CD4-positive, alpha-beta T cell treated with Interferon alpha-2 for 1 hour (primary cell): ENCODE measurements at regions not wholly inside any gene's neighbourhood (a gene's known extent, or its start where the extent isn't known, plus 50 kb on each side); places are given as distances from the start of the nearest gene placed in this dataset.

Experiments
- DNase-seq, 2 donors: peaks; one replicate each; pipeline ENCODE4 v3.0.0-alpha.2; 2020 to 2022

DNA sequence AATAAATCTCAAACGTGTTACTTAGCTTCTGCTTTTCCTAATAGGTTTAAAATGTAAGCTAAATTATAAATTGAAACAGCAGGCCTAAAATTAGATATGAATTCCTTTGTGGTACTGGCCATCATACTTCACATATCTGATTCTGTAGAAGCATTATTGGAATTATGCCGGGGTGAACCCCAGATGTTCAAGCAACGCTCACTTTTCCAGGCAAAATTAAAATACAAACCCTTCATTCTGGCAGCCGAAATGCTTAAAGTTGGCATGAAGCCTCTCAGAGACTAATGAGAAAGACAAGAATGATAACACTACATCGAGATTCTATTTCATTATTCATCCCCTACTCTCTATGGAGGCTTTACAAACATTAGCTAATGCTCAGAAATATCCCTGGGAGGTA lies 1352.7 kb upstream of the ADGRL2 start:
- DNase-seq: no peak

DNA sequence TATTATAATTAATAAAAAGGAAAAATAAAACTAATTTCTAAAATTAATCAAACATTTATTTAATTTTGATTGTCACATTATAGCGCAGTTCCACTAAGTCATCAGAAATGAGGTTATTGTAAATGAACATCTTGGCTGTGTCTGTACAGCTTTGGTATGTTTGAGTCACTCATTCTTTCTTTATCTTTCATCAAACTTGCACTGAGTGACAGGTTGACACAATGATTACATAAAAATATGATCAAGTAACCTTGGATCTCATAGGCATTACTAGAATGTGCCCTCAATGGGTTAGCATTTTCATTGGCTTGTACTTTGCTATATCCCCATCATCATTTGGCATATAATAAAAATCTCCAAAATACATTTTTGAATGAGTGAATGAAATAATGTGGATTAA lies 1353.2 kb upstream of the ADGRL2 start:
- DNase-seq: no peak

DNA sequence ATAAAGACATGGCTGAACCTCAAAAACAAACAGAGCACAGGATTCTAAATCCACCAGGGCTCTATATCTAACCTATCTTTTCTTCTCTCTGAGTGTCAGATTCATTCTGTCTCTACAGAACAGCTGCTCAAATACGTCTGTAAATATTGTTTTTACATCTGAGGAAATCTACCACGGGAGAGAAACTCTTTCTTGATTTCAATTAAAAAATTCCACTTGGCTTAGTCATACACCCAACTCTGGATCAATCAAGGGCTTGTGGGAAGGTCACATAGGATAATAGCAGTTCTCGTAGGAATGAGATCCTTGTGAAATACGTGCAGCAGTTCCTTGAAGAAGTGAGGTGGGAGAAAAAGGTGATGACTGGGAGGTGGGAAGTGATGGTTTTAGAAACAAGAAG lies 1355.7 kb upstream of the ADGRL2 start:
- no peak for DNase-seq

DNA sequence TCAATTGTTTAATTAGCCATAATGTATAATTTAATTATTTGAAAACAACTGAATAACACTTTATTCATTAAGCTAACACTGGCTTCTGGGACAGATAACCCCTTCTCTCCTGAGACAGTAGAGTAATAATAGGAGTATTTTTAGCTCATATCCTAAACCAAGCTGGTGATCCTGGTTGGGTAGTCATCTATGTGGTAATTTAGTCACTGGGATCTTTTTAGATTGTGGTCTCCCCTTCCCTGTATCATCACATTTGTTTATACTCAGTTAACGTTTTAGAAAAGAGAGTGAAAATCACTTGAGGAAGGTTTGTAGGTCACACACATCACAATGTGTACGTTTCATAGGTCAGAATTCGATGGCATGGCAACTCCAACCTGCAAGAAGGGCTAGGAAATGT lies 1356.6 kb upstream of the ADGRL2 start:
- DNase-seq: no peak

DNA sequence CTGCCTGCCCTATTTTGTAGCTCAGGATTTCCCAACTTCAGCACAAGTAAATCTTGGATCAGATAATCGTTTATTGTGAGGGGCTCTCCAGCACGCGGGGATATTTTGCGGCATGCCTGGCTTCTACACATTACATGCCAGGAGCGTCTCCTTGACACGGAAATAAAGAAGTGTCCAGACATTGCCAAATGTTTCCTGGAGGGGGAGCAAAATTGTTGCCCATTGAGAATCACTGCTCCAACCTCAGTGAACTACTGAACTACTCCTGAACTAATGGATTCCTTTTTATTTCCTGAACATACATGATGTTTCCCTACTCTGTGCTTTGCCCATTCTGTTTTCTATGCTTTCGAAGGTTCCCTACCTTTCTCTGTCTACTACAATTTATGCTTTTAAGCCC lies 1359.1 kb upstream of the ADGRL2 start:
- DNase-seq: no peak

DNA sequence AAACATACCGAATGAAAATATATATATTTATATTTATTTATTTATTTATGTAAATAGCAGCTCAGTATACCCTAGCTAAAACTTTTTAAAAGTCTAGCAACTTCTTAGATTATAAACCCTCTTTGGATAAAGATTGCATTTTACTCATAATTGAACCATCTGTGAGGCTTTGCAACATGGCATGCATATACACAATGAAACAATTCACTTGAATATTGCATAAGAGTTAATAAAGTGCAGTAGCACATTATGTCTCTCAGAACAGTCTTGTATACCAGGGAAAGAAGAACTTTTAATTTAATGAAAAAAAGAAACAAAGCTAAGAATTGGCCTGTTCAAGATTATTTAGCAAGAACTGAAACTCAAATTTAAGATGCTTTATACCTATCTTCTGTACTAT lies 1363.9 kb upstream of the ADGRL2 start:
- no peak for DNase-seq

DNA sequence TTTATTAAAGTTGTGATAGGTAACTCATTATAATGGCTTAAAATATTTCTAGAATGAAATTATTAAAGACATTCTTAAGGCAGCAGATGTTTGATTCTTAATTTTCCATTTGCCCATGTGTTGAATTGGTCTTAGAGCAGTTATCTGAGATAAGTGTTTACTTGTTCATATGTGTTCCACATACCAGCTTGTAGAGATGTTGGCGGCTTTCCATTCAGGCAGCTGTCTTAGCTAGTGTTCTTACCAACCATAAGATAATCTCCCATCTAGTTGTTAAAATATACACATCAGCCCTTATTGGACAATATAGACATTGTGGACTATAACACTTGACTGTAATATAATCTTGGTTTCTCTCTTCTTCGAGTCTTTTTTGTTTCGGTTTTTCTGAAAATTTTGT lies 1372.9 kb upstream of the ADGRL2 start:
- DNase-seq: no peak

DNA sequence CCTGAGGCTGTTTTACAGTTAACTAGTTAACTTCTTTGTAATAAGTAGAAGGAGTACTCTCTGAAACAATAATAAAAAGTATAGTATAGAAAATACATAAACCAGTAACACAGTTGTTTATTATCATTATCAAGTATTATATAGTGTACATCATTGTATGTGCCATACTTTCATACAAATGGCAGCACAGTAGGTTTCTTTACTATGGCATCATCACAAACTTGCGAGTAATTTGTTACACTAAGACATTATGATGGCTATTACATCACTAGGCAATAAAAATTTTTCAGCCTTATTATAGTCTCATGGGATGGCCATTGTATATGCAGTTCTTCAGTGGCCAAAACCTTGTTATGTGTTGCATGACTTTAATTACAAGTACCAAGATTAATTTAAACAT lies 1376.5 kb upstream of the ADGRL2 start:
- no peak for DNase-seq

DNA sequence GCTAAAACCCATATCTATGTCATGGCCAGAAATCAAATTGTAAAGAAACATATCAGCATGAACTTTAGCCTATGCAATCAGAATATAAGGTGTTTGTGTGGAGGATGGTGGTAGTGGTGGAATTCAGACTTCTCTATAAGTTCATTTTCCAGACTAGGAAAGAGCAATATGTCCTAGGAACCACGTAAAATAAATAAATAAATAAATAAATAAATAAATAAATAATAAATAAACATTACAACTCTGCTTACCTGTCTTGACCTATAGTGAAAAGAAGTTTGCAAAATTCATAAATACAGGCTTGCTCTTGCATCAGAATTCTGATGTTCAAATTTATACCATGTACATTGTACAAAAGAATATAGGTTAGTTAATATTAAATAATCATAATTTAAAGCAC lies 1382.6 kb upstream of the ADGRL2 start:
- DNase-seq: no peak

DNA sequence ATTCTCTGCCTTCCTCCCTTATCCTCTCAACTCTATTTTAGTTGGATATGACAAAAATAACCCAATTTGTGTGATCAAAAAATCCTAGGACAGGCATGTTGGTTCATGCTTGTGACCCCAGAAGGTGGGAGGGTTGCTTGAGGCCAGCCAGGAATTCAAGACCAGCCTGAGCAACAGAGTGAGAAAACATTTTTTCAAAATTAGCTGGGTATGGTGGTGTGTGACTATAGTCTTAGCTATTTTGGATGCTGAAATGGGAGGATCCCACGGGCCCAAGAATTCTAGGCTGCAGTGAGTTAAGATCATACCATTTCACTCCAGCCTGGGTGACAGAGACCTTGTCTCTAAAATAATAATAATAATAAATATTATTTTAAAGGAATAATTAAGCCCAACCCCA lies 1383.1 kb upstream of the ADGRL2 start:
- no peak for DNase-seq

DNA sequence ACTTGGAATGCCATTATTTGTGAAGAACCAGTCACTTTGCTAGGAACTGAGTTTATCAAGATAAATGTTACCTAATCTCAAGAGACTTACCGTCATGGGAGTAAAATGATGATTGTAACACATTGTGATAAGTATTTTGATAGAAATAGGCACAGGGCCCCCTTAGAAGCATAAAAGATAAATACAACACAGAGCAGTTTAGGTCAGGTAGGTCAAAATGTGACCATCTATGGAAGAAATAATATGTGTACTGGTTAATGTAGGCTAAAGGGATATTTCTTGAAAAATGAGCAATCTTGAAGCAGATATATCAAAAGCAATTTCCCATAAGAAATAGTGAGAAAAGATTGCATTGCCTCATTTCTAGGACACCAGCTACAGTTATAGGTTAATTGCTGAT lies 1386.8 kb upstream of the ADGRL2 start:
- no peak for DNase-seq

DNA sequence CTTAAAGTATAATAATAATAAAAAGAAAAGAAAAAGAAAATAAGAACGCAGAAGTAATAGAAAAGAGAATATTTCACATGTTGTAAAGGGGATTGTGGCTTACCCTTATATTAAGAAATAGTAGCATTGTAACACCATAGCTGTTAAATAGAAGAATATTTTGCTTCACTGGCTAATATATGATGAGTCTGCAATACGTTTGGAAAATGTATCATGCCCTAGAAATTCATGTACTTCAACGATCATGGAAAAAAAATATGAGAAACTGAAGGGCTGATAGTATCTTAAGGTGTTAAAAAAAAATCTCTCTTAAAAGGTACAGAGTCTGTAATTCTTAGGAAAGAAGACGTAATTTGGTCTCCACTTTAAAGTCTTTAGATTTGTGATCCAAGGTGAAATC lies 1390.5 kb upstream of the ADGRL2 start:
- no peak for DNase-seq

DNA sequence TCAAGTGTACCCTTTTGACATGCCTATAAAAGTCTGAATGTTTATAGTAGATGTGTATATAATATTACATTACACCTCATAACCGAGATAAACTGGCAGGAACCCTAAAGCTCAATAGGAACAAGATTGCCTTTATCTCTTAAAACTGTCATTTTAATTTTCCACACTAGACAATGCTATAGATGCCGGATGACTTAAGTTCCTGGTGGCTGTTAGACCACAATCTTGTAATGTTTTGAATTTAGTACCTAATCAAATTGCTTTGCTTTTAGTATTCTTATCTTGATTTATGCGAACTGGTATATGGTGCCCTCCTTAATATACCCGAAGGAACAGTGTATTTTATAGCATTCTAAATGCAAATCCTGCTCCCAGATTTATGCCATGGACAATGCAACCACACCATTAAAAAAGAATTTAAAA lies 1397.0 kb upstream of the ADGRL4 start:
- no peak for DNase-seq

DNA sequence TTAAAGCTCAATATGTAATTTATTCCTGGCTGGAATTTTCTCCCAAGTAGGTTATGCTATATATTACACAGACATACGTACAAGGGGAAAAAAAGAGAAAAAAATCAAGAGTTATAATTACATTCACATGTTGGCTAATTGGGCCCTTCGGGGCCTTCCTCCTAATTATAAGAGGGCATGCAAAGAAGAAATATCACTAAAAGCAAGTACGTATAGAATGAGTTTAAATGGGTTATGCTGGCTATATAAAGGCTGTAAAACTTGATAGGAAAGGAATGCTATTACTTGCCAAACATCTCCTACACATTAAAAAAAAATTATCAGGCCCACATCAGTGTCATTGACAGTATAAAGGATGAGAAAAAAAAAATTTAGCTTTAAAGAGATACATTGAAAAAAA lies 1396.1 kb upstream of the ADGRL4 start:
- no peak for DNase-seq

DNA sequence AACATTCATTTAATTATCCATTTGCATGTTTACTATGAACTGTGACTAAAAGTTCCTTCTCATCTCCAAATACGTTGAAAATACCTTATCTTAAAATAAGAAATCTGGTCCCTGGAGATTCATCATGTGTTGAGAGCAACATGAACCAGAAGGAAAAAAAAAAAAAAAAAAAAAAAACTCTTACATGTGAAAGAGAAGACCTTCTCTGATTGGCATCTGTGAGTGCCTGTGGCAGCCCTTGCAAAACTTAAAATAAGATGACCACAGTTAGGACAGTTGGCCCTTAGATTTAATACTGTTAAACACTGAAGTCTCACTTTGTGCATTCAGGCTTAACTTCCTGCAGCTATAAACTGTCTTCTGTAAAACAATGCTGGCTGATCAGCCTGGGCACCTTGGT lies 1395.2 kb upstream of the ADGRL4 start:
- DNase-seq: no peak

DNA sequence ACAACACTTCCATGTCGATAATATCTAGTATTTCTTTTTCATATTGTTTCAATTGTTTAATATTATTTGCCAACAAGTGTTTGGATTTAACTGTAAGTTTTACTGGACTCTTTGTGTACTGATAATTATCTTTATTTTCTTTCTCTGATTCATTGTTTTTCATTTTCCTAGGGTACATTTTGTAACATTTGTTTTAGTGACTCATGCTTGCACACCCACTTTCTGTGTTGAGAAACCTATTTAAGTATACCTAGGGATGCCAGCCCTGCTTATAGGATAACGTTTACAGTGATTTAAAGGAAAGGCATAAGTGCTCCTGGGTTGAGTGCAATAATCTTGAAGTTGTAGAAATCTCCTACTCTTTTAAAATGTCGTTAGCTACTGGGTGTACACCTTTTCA lies 1386.0 kb upstream of the ADGRL4 start:
- DNase-seq: no peak

DNA sequence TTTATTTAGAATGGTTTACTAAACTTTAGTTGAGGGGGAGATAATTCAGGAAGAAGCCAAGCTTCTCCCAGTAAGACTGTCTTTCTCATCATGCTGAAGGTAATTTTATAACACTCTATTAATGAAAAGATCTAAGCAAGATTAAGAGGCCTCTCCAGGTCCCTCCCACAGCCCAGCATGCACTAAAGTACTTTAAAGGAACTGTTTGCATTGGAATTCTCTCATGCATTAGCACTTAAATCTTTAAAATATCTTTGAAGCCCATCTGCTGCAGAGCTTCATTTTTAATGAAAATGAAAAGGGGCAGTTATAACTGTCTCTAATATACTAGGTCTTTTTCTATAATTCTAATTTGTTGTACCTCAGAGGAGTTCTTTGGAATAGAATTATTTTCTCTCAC lies 1379.1 kb upstream of the ADGRL4 start:
- DNase-seq: no peak

DNA sequence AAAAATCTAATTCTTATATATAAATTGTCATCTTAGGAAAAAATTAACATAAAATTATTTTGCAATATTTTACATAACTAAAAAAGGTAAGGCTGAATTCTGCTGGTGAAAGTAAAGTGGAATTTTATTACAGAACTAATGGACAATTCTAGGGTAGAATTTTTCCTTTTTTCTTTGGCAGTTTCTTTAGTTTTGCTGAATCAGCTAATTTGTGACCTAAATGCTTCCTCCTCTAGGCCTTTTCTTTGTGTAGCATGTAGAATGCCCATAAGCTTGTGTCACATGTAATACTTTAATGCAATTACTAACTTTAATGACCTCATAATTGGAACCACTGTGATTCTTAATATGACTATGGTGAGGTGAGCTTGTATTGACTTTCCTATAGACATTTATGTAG lies 1378.4 kb upstream of the ADGRL4 start:
- DNase-seq: no peak

DNA sequence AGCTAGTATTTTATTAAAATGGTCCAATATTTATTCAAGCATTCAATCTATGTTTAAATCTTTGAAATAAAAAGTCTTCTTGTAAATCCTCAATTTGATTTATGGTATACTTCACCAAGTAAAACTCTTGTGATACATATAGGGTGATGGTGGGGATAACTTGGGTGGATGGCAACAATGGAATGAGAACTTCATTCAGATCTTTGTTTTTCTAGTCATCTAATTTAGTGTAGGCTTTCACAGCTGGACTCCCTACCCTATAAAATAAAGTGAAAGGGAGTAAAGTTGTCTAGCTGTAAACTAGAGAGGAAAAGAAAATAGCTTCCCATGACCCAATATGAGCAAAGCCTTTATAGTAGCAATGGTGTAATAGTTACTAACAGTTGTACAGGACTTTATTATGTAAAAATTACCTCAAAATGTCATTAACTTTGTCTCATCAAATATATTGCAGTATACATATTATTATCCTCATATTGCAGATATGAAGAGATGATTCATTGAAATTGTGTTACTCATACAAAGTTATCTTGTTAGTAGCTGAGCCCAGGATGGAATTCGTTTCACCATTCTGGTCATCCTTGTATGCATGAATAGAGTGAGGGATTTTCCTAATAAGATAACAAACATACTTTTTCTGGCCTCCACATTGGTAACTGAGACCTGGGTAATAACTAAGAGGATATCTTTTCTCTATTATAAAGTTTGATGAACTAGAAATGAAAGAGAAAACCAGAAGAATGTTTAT lies 1377.7 kb upstream of the ADGRL4 start:
- no peak for DNase-seq

DNA sequence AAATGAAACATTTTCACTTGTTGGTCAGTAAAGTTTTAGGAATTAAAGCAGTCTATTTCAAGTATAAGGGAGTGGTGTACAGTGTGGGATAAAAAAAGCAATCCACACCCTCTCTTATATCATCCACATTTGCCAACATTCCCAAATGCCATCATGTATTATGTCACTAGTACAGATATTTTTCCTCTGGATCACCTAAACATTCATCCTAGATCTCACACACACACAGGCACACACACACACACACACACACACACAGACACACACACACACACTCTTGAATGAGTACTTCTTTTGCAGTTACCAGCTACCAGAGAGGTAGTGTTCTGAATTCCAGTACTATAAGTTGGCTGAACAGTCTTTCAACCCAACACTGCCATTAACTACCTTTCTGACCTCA lies 1369.1 kb upstream of the ADGRL4 start:
- no peak for DNase-seq

DNA sequence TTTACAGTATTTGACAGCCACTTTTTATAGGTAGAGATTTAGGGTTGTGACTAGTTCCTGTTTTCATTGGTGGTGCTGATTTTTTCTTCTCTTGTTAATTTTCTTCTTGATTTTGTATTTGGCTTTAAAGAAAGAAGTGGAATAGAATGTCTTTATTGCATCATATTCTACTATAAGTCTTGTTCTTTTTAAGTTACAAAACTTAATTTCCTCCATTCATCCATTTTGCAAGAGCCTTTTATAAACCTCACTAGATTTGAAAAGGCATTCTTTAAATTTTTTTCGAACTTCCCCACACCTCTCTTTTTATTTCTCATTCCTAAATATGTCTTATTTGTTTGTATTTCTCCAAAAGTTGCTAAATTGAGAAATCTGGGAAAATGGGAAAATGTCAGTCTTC lies 1368.6 kb upstream of the ADGRL4 start:
- no peak for DNase-seq

DNA sequence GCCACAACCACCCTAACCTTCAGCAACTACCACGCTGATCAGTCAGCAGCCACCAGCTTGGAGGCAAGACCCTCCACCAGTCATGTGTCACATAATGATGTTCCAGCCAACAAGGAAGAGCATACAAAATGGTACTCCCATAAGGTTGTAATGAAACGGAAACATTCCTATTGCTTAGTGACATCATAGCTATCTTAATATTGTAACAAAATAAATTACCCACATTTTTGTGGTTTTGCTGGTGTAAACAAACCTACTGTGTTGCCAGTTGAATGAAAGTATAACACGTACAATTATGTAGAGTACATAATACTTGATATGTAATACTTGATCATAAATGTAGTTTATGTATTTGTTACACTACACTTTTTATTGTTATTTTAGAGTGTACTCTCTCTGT lies 1363.2 kb upstream of the ADGRL4 start:
- no peak for DNase-seq

DNA sequence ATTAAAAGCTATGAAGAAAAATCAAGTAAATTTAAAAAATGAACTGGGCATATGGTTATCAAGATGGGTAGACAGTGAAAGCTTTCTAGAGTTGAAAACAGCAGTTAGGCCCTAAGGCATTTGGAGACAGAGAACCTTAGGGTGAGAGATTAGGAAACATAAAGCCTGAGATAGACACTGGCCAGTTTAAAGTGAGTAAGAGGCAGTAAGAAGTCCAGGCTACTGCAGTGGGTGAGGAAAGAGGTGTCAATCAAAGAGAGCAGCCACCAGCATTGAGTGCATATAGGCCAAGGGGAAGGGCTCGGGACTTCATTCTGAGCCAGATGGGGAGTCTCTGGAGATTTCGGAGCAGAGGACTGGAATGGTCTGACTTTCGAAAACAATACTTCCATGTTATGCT lies 1360.5 kb upstream of the ADGRL4 start:
- no peak for DNase-seq

DNA sequence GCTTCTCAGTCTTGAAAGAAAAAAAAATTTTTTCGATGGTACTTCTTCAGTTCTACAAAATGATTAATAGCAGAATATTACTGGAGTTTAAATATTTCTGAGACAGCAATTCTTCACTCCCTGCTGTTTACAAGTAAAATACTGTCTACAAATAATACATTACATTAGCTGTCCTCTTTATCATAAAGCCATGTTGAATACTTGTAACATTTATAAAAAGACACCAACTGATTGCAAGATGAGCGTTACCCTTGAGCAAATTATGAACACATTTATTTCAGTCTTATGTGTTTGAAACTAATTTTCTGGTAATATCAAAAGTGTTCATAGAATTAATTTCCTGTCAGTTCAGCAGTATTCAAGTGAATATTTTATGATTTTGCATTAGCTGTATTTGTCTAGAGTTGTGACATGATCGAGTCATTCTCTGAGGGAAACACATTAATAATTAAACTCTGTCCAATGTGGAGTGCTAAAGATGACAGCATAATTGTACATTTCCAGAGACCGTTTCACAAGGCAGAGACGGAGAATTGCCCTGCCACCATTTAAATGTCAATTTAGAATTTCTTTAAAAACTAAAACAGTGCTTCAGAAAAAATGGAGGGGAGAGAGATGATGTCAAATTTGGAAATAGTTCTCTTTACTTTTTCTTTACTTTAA lies 1359.0 kb upstream of the ADGRL4 start:
- no peak for DNase-seq
